Gastrocnemius medialis (tissue), 4 donors: ENCODE measurements at regions not wholly inside any gene's neighbourhood (a gene's known extent, or its start where the extent isn't known, plus 50 kb on each side); places are given as distances from the start of the nearest gene placed in this dataset.

Experiments used
- POLR2A ChIP-seq, 2 donors: fragments of 450-650 bp; IDR thresholded peaks; one replicate each; pipeline ENCODE4 v1.6.1; 2017; ENCODE audit warnings: antibody characterized with exemption in 2 of 2, mild to moderate bottlenecking in 2 of 2, moderate library complexity in 2 of 2
- TF ChIP-seq, protein P1 (sequence below), 5 experiments: fragments of 450-650 bp in 3 of 5; fragments of 200-600 bp in 2 of 5; sonication (generic) in 2 of 5; IDR thresholded peaks in 4 of 5; conservative IDR thresholded peaks in 1 of 5; 1 replicate in 4 of 5; 2 replicates in 1 of 5; pipeline ENCODE4 v1.5.1; 2016 to 2019; ENCODE audit warnings: antibody characterized with exemption in 5 of 5, mild to moderate bottlenecking in 3 of 5, moderate library complexity in 3 of 5

DNA sequence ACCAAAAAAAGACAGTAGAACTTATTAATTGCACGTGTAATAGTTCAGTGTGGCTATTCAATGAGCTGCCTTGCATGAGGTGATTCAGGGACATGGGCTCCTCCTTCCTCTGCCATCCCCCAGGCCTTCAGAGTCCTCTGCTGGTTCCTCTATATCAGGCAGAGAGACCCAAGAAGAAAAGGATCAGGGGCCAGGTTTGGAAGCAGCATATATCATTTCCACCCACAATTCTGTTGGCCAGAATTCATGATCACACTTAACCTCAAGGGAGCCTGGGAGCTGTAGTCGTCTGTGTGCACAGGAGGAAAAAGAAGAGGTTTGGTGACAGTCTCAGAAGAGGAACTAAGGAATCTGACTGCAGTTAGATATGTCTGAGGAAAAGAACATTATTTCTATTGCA lies 114.0 kb upstream of the GLS start:
- no peak for TF ChIP-seq POLR2A (IDR thresholded peaks at IDR 0.05)
- TF ChIP-seq, protein P1, sequence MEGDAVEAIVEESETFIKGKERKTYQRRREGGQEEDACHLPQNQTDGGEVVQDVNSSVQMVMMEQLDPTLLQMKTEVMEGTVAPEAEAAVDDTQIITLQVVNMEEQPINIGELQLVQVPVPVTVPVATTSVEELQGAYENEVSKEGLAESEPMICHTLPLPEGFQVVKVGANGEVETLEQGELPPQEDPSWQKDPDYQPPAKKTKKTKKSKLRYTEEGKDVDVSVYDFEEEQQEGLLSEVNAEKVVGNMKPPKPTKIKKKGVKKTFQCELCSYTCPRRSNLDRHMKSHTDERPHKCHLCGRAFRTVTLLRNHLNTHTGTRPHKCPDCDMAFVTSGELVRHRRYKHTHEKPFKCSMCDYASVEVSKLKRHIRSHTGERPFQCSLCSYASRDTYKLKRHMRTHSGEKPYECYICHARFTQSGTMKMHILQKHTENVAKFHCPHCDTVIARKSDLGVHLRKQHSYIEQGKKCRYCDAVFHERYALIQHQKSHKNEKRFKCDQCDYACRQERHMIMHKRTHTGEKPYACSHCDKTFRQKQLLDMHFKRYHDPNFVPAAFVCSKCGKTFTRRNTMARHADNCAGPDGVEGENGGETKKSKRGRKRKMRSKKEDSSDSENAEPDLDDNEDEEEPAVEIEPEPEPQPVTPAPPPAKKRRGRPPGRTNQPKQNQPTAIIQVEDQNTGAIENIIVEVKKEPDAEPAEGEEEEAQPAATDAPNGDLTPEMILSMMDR (IDR thresholded peaks at IDR 0.05 in 4 of 5, conservative IDR thresholded peaks at IDR 0.05 in 1 of 5) = no peak
